ENCODE measurements at regions not wholly inside any gene's neighbourhood (a gene's known extent, or its start where the extent isn't known, plus 50 kb on each side); places are given as distances from the start of the nearest gene placed in this dataset.

GRCh38 chr17:33583518-33584417 lies 290.7 kb upstream of the ASIC2 start:
- no peak for TF ChIP-seq POLR2A (IDR thresholded peaks at IDR 0.05)
- TF ChIP-seq, protein P1, sequence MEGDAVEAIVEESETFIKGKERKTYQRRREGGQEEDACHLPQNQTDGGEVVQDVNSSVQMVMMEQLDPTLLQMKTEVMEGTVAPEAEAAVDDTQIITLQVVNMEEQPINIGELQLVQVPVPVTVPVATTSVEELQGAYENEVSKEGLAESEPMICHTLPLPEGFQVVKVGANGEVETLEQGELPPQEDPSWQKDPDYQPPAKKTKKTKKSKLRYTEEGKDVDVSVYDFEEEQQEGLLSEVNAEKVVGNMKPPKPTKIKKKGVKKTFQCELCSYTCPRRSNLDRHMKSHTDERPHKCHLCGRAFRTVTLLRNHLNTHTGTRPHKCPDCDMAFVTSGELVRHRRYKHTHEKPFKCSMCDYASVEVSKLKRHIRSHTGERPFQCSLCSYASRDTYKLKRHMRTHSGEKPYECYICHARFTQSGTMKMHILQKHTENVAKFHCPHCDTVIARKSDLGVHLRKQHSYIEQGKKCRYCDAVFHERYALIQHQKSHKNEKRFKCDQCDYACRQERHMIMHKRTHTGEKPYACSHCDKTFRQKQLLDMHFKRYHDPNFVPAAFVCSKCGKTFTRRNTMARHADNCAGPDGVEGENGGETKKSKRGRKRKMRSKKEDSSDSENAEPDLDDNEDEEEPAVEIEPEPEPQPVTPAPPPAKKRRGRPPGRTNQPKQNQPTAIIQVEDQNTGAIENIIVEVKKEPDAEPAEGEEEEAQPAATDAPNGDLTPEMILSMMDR (IDR thresholded peaks at IDR 0.05) = no peak
